ENCODE measurements at regions not wholly inside any gene's neighbourhood (a gene's known extent, or its start where the extent isn't known, plus 50 kb on each side); places are given as distances from the start of the nearest gene placed in this dataset.

DNA sequence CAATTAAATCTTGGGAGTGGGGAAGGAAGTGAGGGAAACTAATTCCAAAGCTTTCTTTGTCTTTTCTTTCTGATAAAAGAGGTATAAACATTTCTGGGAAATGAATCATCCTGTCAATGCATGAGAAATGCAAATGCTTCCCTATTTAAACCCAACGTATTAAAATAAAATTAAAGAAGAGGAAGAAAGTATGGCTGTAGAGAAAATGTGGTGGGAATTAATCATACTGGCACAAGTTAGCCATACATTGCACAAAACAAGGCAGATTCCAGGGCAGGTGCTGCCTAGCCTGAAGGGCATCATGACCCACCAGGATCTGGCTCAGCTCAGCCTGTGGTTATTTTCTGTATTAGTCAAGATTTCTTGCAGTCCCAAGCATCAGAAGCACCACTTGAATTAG is 338.0 kb downstream of the NYAP2 start:
- no peak overlapping the region for H3K4me3 ChIP-seq
- no peak overlapping the region for H3K27ac ChIP-seq
- DNase-seq (ENCODE audit: low spot score), result no peak
- TF ChIP-seq CTCF (IDR thresholded peaks at IDR 0.05), result no peak

DNA sequence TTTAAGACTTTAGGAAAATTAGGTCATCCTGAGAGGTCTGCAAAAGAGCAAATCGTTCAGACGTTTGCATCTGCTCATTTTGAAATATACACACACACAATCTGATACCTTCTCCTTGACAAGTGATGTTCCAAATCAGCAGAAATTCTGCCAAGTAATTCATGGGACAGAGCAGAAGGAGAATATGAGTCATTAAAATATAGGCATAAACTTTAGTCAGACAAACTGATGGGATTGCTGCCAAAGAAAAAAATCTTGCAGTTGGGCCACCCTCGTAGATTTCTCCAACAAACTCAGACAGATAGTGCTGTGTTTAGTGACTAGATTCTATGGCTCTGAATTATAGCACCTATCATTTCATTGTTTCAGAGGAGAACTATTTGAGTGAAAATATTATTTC is 336.3 kb downstream of the NYAP2 start:
- no peak for DNase-seq (ENCODE audit: low spot score)
- TF ChIP-seq CTCF (IDR thresholded peaks at IDR 0.05), result no peak
- Histone ChIP-seq H3K27ac (no peak overlapping the region), H3K4me3 (no peak overlapping the region)

DNA sequence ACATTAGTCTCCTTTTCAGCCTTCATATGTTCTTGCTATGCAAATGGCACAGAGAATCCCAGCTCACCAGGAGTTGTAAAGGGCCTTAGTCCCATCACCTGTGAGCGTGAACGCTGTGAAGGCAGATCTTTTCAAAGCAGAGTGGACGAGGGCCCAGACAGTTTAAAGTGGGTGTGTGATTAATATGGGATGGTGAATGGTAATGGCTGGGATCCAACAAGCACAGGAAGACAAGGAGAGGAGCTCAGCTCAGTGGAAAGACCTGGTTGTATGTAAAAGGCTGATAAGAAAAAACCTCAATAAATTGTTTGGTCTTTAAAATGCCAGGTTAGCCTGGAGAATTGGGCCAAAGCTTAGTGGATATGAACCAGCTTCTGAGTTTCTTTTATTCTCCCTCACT is 326.2 kb downstream of the NYAP2 start:
- DNase-seq (ENCODE audit: low spot score), result no peak
- no peak overlapping the region for H3K4me3 ChIP-seq
- TF ChIP-seq CTCF (IDR thresholded peaks at IDR 0.05), result no peak

More for the DNA sequence above, 326.2 kb downstream of the NYAP2 start:
- no peak overlapping the region for H3K27ac ChIP-seq

Measured in coronary artery (tissue), 2 donors.